ENCODE measurements at regions not wholly inside any gene's neighbourhood (a gene's known extent, or its start where the extent isn't known, plus 50 kb on each side); places are given as distances from the start of the nearest gene placed in this dataset.
"Not testable (repeated sequence)": the region's sequence is repeated elsewhere in the genome, so short reads cannot be mapped to it uniquely, and the experiment has no call there.

DNA sequence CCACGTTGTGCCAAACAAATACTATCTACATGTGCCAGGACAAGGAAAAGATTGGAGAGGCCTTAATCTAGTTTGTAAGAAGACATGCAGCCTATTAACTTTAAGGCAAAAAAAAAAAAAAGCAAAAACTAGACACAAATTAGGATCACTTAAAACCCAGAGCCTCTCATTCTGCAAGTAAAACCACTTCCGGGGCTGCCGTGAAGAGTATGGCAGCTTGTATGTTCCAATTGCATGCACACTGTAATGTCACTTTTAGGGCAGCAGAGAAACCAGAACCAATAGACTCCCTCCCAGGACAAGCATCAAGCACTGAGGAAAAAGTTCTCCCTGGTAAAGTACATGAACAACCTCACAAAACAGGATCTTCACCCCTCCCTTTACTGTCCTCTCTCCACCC is 70.6 kb downstream of the RSL24D1 start:
- no peak for DNase-seq

GRCh38 chr15:55124616-55125015 is 72.1 kb downstream of the RSL24D1 start:
- no peak for DNase-seq

GRCh38 chr15:55118344-55118870 is 78.3 kb downstream of the RSL24D1 start:
- DNase-seq, result no peak

DNA sequence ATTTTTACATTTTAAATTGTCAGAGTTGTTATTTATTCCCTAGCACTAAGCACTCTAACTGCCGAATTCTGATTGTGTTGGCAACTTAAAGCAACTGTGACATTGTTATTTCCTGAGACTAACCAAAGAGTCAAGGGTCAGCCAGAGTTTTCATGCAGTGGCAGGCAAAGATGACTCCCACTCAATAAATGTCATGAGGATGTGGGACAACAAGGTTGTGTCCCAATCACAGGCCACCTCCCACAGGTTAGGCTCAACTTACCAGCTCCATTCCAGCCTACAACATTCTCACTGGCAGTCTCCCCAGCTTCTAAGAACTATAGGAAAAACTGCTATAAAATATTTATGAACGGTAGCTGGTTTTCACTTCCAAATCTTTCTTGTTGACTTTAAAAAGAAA is 80.1 kb downstream of the RSL24D1 start:
- DNase-seq, result no peak

DNA sequence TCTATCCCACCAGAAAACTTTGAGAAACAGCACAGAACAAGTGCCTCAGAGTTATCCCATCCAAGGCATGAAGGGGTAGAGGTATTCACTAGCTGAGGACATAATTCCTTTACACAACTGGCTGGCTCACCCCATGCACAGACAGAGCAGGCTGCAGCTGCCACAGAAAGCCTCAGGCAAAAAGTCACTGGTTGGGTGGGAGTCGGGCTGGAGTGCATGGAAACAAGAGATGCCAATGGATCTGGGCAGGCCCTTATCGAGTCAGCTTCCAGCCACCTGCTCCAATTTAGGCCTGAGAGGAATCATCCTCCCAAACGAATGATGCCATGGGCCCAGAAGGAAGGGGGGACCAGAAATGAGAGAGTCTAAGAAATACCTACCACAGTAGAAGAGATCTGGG is 83.0 kb downstream of the RSL24D1 start:
- DNase-seq, result no peak

GRCh38 chr15:55112706-55113105 is 84.0 kb downstream of the RSL24D1 start:
- no peak for DNase-seq

- no peak for DNase-seq
These were observed 86.3 kb downstream of the RSL24D1 start for GRCh38 chr15:55110446-55110845.

GRCh38 chr15:55108858-55109518 is 87.8 kb downstream of the RSL24D1 start:
- no peak for DNase-seq

DNA sequence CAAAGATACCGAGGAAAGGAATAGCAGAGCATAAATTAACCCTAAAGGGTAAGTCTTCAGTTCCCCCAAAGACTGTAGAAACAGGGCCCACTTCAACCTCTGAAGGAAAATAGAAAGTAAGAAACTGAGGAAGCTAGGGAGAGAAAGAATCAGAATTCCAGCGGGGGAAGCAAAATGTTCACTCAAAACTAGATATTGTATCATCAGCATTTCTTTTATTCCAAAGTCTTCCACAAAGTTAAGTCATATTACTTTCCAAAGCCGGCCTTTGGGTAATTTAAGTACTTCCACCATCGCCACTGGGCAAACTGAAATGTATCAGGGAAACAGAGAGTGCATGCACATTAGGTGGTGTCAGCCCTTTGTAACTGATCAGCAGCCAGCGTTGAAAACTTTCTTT is 88.3 kb downstream of the RSL24D1 start:
- no peak for DNase-seq

- DNase-seq, result no peak
These were observed 90.6 kb downstream of the RSL24D1 start for GRCh38 chr15:55106155-55106554.

- DNase-seq, result no peak
These were observed 102.6 kb downstream of the RSL24D1 start for GRCh38 chr15:55094136-55094535.

DNA sequence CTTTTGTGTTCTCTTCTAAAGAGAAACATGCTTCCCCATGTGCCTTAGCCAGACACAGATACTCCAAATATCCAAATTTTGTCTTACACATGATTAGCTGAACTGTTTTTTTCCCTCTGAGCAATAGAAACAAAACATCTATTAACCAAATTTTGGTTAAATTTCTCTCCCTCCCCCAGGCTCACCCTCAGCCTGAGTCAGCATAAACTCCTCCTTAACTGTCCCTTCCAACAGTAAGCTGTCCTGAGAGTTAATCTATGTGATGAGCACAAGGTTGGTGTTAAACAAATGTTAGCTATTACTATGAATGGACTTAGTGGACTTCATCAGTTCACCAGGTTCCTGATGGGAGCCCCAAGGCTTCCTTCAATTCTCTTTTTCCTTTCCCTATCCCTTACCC is 108.5 kb downstream of the RSL24D1 start:
- no peak for DNase-seq

- DNase-seq, result no peak
These were observed 112.1 kb downstream of the RSL24D1 start for GRCh38 chr15:55084673-55085072.

- DNase-seq, result no peak
These were observed 112.5 kb downstream of the RSL24D1 start for GRCh38 chr15:55084216-55084615.

GRCh38 chr15:55077052-55077451 is 119.7 kb downstream of the RSL24D1 start:
- DNase-seq, result not testable (repeated sequence)

- no peak for DNase-seq
These were observed 122.3 kb downstream of the RSL24D1 start for GRCh38 chr15:55074431-55074830.

DNA sequence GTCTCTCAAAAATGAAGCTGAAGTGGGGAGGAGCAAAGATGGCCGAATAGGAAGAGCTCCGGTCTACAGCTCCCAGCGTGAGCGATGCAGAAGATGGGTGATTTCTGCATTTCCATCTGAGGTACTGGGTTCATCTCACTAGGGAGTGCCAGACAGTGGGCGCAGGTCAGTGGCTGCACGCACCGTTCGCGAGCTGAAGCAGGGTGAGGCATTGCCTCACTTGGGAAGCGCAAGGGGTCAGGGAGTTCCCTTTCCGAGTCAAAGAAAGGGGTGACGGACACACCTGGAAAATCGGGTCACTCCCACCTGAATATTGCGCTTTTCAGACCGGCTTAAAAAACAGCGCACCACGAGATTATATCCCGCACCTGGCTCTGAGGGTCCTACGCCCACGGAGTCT is 132.8 kb downstream of the RSL24D1 start:
- DNase-seq, result not testable (repeated sequence)

GRCh38 chr15:55060836-55061235 is 135.9 kb downstream of the RSL24D1 start:
- DNase-seq, result no peak

DNA sequence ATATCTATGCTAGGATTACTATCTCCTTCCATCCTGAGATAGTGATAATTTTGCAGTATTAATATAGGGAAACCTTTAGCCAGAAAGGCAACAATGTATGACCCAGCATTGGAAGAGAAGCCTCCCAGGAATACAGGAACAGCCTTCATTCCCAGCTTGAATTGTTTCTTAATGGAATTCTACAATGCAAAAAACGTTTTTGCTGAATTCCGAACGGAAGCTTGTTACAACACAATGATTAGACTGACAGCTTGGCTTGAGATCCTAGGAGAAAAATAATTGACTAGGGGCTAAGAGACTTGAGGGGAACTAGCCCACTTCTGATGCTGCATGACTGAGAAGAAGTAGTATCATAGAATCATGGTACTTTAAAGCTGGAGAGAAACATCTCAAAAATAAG is 140.2 kb downstream of the RSL24D1 start:
- no peak for DNase-seq

DNA sequence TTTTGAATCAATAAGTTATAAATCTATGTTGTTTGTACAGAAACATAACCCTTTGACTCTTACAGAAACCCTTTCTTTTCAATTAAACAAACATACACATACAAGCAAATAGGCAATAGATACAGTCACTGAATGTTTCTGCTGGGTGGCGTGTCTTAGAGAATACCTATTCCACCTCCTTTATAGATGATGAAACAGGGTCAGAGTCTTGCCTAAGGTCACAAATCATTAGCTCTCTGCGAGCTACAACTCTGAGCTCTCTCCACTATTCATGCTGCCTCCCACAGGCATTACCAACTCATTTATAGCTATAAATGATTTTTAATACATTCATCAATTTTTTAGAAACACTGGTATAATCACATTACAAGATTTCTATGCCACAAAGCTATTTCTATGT is 152.6 kb downstream of the RSL24D1 start:
- DNase-seq, result no peak

GRCh38 chr15:55037071-55037470 is 159.7 kb downstream of the RSL24D1 start:
- DNase-seq, result no peak

GRCh38 chr15:55035749-55036148 is 161.0 kb downstream of the RSL24D1 start:
- no peak for DNase-seq

GRCh38 chr15:55033574-55033973 is 163.2 kb downstream of the RSL24D1 start:
- DNase-seq, result no peak

GRCh38 chr15:55031727-55032126 is 165.0 kb downstream of the RSL24D1 start:
- no peak for DNase-seq

- no peak for DNase-seq
These were observed 170.4 kb downstream of the RSL24D1 start for GRCh38 chr15:55026381-55026780.

Measured in NCI-H2029 (cell line).